GM19438 (cell line): ENCODE measurements at regions not wholly inside any gene's neighbourhood (a gene's known extent, or its start where the extent isn't known, plus 50 kb on each side); places are given as distances from the start of the nearest gene placed in this dataset.
"Not testable (repeated sequence)": the region's sequence is repeated elsewhere in the genome, so short reads cannot be mapped to it uniquely, and the experiment has no call there.

ENCODE experiments used
- ATAC-seq: cut with Tn5 transposase; IDR thresholded peaks from one replicate; pipeline ENCODE4 v1.9.1; 2021; ENCODE audit warnings: low read depth; ENCODE audit not compliant: unreplicated experiment

DNA sequence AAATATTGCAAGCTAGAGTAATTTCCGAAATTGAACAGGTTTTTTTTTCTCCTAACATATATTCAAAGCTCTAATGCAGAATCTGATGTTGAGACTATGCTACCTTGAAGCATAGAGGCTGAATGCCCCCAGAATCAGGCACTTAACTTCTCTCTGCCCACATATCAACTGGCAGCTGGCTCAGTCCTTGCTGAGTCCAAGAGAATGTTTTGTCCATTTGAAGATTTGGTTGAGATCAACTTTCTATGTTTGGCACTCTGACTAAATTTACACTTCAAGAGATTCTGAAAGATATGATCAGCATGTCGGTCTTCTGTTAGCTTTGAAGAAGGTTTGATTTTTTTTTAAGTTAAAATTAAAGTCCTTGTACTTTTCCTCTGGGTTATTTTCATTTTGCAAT is 1298.1 kb downstream of the EPHA7 start:
- ATAC-seq = no peak

DNA sequence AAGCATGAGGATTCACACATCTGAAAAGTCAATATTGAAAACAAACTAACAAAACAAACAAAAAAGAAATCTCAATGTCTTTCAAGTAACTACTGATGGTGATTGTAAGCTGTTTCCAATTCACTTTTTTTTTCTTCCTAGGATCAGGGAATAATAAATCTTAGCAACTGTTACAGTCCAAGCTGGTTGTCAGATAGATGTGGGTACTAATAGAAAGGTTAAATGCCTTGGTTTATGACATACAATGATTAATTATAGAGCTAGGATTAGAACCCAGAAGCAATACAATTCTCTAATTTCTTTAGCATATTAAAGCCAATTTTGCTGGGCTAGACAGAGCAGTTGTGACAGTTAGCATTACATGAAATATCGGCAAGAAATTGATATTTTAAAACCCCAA is 1301.6 kb downstream of the EPHA7 start:
- no peak for ATAC-seq

DNA sequence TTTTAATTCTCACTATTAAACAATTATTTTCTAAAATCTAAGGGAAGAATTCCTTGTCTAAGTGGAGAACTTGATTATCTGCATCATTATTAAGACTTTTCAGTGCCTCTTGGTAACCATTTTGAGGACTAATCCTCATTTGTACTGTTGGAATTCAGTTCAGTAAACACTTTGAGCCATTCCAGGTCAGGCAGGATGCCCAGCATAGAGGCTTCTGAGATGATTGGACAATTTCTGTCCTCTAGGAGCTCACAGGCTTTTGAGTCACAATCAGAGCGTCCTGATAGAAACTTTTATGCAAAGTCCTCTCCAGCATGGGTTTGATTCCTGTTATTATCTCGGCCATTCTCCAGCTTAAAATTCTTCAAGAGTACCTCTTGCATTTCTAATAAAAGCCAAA is 1304.6 kb downstream of the EPHA7 start:
- no peak for ATAC-seq

DNA sequence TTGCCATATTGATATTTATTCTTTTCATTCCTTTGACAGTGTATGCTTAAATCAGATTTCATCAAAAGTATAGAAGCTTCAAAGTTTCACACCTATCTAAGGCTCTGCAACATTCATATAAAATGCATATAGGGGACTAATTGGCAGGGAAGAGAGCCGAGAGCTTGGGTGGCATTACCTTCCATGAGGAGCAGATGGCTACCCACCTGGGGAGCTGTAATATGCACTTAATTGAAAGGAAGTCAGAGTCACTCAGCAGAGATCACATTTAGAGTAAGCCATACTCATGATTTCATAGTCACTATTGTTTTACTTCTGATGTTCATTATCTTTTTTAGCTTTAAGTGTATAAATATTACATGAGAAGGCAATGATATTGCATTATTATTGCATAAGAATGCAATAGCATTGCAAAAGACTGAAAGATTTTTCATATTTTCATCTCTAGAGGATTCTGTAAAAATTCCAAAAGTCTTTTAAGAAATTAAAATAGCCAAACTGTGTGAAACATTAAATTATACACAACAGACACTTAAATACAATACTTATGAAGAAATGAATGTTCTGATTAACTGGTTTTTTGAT is 1305.2 kb downstream of the EPHA7 start:
- ATAC-seq = no peak

DNA sequence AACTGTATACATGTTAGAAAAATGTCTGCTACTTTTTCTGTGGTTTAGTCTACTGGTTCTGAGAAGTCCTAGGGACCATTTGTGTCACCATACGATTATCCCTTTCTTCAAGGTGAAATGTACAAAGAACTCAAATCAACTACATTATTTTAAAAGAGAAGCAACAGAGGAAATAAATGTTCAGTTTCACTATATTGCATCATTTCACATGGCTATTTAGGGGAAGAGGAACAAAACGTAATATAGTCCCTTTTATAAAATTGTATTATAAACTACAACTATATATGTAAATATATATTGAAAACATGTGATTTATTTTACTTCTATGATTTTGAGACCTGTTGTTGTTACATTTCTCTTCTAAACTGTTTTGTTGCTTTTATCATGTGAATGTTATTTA is 1308.0 kb downstream of the EPHA7 start:
- no peak for ATAC-seq

DNA sequence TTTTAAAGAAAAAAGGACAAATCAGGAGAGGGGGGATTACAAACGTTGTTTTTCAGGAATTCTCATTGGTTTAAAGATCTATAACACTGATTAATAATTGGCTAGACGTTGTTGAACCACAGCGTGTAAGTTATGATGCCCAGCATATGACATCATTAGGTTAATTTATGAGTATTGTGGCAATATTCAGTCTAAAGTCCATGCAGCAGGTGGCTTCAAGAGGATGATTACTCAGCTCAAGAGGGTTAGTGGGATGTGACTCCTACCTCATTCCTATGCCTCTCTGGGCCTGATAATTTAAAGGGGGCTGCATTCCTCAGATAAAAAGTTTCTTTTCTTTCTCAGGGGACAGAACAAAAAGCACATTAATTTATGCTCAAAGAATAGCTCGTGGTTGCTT is 1309.0 kb downstream of the EPHA7 start:
- no peak for ATAC-seq

DNA sequence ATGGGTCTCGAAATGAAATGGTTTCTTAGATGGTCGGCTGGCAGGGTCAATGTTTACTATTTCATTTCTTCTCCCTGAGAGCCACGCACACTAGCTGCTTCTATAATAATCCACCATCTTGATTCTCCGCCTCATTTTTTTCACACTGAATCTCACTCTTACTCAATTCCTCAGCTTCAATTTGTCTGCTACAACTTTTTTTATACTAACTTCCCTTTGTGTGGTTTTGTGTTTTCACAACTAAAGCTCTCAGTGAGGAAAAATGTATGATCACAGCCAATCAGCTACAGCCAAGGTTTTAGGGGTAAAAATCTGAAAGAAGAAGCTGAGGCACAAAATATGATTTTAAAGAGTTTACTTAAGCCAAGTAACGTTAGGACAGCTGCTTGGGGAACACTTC is 1309.4 kb downstream of the EPHA7 start:
- no peak for ATAC-seq

DNA sequence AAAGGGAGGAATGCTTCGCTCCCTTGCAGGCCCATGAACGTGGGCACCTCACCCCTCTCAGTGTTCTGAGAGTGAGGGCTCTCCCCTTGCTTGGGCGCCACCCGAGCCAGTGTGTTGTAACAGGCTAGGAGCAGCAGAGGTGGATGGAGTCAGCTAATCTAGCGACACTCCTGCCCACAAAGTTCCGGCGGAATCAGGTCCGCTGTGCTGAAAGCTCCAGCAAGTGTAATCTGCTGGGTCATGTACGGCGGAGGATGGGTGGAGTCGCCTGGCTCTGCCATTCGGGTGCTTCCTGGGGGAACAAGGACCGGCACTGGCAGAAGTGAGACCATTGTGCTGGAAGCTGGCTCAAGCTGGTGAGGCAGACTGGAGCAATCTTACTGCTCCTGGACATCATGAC is 1310.1 kb downstream of the EPHA7 start:
- no peak for ATAC-seq

DNA sequence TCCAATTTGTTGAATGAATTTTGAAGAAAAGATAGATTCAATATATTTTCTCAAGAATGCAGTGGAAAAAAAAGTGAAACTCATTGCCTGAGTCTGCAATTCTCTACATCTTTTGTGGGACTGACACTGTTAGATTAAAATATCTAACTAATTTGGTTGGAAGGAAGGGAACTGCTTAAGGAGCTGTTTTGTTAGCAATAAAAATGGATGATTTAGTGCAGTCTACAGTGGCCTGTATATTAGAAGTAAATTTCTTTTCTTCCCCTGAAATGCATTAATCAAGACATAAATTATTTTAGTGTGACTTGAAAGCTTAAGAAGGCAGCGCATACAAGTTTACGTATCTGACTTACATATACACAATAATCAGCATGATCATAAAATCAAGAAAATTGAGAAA is 1332.6 kb downstream of the EPHA7 start:
- no peak for ATAC-seq

DNA sequence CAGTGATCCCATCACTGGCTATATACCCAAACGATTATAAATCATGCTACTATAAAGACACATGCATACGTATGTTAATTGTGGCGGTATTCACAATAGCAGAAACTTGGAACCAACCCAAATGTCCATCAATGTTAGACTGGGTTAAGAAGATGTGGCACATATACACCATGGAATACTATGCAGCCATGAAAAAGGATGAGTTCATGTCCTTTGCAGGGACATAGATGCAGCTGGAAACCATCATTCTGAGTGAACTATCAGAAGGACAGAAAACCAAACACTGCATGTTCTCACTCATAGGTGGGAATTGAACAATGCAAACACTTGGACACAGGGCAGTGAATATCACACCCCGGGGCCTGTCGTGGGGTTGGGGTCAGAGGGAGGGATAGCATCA is 1335.4 kb downstream of the EPHA7 start:
- ATAC-seq = not testable (repeated sequence)

DNA sequence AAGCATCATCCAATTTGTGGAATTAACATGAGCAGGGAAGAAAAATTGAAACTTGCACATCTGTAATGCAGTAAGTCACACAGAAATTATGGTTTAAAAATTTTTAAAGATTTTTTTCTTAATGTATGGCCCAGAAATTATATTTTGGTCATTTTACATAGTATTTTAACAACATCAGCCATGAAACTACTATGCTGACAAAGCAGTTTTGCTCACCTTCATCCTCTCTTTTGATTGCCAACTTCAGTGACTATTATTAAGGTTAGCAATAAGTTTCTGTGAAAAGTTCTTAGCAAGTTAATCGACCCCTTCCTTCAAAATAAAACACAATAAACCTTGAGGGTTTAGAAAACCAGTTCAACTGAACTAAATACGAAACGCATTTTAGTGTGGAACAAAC is 1347.0 kb downstream of the EPHA7 start:
- no peak for ATAC-seq

DNA sequence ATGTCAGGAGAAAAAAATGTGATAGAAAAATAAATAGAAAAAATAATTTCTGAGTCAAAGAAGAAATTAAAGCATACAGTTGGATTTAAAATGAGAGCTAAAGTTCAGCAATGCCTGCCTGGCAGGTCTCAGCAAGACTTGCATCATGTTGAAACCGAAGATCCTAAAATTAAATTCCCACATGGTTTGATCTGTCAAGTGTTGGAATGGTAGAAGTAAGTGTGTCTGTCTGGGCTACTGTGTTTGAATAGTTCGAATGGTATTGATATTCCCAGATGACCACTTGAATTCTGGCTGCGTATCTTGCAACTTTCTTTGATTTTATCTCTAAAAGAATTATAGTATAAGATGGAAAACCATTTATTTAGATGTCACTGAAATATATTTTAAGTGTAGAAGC is 1349.6 kb downstream of the EPHA7 start:
- no peak for ATAC-seq

DNA sequence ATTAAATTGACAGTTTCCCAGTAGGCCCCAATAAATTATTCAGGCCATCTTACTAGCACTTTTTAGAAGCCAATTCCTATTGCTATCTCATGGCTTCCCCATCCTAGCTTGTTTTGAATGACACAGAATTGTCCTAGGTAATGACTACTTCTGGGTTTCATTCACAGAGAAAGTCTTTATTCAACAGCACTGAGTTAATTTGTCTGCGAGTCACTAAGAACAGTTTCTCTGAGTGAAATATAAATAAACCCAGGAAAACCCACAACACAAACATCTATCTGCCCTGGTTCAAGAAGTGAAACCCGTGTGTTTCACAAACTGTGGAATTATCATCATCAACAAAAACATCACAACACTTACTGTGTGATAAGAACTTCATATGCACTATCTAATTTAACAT is 1366.8 kb downstream of the EPHA7 start:
- ATAC-seq = no peak

DNA sequence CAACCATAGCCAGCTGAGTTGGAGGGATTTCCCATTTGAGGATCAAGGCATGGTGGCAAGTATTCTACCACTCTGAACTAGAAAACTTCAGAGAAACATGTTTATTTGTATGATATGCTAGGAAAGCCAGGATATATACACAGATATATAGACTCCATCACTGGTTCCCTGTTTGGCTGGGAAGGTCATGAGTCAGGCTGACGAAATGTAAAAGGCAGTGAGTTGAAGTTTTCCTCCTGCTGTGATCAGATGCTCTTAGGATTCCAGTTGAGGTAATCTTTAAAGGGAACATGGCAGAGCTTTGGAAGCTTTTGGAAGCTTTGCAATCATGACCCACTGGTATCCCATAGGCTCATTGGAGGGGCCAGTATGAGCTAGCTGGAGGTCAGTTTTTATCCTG is 1369.1 kb downstream of the EPHA7 start:
- no peak for ATAC-seq

DNA sequence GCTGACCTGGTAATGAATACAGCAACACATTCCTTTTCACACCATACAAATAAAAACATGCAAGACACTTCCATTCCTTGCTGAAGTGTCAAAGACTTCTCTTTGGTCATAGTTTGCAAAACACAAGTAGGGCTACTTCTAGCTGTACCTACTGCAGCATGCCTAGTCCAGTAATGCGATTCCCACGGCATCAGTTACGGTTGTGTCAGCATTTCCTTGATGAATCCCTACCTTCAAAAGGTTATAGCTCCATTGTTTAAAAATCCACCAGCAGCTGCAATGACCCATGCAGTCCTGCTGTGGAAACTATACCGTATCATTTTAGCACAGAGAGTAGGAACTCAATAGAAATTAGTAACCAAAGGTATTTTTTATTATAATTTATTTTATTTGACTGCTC is 1371.5 kb downstream of the EPHA7 start:
- no peak for ATAC-seq

DNA sequence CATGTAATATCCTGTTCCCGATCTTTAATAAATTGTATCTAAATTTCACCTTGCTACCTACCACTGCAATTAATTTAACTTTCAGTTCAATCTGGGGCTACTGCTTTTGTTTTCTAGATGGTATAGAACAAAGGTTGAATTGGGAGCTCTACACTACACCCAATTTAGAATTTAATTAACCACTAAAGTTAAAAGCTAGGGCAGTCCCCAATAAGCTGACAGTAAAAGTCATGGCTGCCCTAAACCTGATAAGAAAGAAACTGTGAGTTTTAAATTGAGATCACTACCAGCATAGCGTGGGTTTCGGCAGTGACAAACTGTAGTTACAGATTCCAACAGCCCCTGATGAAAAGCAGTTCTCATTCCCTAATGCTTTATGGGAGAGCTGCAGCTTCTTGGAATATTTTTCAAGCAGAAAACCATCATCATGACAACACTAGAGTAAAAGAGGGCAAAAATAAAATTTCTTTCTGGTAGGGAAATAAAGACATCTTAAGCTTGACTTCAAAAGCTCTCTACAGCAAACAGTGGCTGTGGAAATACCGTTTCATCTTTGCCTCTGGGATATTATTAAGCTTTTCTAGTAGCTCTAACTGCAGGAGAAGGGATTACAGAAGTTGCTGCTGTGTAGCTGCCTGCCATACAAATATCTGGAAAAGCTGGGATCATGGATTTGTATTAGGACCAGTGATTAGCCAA is 1372.1 kb downstream of the EPHA7 start:
- no peak for ATAC-seq

DNA sequence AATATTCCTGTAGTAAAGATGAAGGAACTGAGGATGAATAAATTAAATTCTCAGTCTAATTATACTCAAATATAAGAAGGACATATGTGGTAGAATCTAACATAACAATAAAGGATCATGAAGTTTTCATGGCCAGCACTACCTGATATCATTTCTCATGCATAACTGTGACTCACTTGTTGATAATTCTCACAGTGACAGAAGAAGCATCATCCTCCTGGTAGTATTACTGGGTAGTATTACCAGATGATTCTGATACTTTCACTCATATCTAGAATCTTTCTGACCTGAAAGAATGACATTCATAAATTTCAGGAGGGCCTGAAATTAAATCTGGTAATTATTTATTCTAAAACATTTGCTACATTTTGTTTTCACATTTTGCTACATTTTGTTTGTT is 1375.0 kb downstream of the EPHA7 start:
- no peak for ATAC-seq

DNA sequence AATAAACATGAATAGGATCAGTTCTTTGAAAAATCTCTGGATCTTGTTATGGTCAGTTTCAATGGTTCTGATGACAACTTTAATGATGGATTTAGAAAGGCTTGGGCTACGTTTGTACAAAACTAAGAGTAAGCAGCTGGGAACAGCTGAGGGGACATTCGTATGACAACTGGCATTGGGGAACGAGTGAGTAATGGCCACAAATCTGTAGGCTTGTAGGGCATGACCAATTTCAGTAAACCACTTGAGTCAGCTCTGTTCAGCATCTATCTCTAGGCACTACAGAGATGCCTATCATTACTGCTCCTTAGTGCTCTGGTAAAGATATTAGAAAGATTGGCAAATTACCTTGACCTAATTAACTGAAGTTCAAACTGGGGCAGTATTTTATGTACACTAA is 1375.6 kb downstream of the EPHA7 start:
- no peak for ATAC-seq

DNA sequence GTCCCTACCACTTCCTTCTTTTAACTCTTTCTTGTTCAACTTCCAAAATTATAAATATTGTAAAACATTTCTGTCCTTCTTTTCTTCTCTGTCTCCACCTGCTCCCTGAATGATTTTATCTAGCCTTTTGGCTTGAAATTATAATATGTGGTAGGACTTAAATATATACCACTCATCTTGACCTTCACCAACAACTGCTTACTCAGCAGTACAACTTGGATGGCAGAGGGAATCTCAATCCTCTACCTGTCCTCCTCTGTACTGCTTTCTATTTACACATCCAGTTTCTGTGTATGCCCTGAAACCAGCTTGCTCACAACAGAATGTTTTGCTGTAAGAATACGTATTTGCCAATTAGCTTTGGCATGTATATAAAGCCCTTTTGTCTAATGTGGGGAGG is 1392.5 kb downstream of the EPHA7 start:
- ATAC-seq = no peak

DNA sequence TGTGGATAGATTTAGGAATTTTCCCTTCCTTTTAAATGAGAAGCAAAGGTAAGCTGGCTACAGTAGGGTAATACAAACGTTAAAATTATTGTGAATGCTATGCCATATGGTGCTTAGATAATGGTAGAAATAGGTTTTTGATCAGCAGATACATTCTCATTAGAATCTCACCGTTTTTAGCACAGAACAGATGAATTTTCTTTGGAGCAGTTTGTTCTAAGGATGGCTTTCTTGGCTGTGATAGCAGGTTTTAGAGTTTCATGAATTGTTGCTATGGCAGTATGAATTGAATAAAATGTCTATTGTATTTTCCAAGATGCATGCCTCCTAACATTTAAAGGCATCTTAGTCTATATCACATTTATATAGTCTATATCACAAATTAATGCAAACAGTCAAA is 1394.5 kb downstream of the EPHA7 start:
- ATAC-seq = no peak

DNA sequence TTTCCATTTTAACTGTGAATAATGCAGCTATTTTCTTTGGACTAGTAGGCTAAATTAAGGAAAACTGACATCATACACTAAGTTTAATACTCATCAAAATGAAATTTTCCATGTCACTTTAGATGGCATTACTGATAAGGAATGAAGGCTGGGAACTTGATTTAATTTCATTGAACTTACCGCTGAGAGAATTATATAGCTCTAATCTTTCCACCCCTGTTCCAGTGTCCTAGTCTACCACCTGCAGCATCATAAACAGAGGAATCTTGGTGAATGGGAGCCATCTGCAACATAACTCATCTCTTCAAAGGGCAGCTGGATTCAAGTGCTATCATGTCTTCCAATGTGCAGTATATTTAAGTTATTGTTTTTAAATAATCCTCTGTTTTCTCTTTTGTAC is 1395.2 kb downstream of the EPHA7 start:
- no peak for ATAC-seq

DNA sequence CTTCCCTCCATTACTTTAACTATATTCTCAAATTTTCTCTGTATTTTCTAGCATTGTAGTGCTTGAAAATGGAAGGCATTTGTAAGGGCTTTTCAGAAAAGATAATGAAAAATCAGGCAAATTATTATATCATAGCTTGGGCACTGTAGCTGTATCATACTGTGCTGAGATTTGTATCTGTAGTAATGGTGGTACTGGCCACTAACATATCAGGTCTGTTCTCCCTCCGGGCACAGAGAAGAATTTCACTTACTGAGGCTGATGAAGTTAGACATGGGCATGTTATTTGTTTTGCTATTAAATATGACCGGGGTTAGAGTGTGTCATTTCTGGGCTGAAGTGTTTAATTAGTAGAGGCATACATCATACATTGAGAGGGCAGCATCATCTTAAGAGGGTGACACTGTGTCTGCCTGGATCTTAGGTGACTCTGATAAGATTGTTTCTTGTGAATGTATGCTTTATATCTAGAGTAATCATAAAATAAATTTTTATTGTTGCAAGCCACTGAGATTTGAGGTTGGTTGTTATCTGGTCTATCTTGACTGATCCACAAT is 1395.9 kb downstream of the EPHA7 start:
- no peak for ATAC-seq
